ENCODE measurements at regions not wholly inside any gene's neighbourhood (a gene's known extent, or its start where the extent isn't known, plus 50 kb on each side); places are given as distances from the start of the nearest gene placed in this dataset.

DNA sequence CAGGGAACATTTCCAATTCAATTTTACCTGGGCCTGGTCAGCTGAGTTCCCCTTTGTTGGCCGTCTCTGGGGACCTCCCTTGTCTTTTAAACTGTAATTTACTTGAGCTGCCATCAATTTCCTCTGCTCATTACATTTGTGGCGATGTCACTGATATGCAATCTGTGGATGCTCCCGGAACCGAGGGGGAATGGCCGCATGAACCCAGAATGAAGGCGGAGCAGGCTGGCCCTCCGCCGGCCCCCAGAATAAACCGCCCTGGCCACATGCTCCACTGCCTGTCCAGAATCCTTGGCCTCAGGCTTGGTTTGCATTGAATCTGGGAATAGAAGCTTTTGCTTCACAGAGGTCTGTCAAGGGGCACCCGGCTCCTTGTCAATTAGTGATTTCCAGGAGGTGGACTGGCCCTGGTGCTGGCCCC lies 276.8 kb downstream of the TEX29 start:
- no peak for DNase-seq

GRCh38 chr13:111597618-111598017 lies 277.2 kb downstream of the TEX29 start:
- DNase-seq = no peak

DNA sequence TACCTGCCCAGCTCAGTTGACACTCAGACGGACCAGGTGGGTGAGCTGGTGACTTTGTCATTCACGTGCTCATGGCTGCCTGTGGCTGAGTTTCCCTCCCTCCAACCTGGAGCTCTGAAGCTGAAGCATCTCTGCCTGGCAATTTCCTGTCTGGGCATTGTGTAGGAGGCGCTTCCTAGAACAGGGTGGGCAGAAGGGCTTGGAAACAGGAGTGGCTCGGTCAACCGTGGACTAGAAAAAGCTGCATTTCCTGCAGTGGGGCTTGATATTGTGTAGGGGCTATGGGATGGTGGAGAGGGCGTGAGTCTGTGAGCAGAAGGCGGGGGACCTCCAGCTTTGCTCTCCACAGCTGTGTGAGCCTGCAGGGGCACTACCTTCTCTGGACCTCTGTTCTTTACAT lies 278.3 kb downstream of the TEX29 start:
- DNase-seq = no peak

DNA sequence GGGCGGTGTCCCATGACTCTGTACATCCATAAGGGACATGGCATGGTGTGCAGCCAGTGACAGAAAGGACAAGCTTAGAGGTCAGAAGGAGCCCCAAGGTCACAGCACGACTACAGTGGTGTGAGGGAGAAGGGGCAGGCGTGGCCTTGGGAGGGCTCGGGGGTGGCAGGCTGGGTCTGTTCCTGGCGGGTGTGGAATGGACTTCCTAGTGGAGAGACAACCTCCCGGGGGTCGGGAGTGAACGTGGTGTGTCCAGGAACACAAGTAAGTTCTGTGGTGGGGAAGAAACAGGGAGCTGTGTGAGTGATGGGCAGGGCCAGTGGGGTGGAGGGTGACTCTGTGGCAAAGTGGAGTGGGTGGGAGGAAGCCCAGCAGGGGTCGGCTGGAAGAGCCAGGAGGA lies 279.3 kb downstream of the TEX29 start:
- no peak for DNase-seq

- DNase-seq = no peak
Measured at GRCh38 chr13:111602874-111603273, 282.4 kb downstream of the TEX29 start.

DNA sequence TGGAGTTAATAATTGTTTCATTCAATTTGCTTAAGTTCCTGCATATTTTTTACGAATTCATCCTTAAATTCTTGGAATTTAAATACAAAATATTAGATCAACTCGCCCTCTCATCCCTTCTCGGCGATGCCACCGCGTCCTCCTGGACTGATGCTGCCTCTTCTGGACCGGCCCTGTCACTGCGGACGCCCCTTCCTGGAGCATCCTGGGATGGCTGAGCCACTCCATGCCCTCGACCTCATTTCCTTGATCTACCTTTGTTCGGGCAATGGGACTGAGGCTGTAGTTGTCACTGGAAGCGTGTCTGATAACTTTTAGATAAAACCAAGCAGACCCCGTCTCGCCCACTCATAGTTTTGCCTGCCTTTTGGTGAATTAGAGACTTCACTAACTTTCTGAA lies 283.7 kb downstream of the TEX29 start:
- DNase-seq = no peak

- DNase-seq = no peak
Measured at GRCh38 chr13:111608556-111608955, 288.1 kb downstream of the TEX29 start.

DNA sequence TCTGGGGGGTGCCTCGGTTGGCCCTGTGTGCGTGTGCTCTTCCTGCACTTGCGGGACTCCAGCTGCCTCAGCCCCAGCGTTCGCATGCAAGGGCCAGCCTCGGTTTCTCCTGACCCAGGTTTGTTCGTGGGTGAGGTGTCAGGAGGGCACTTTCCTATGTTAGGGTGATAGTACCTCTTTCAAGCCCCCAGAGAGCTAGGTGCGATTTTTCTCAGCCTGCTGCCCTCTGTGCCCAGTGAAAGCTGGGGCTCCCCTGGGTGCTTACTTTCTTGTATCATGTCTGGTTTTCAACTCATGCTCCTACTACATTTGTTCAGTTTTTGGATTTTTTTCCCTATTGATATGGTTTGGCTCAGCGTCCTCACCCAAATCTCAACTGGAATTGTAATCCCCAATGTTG lies 289.2 kb downstream of the TEX29 start:
- DNase-seq = no peak

DNA sequence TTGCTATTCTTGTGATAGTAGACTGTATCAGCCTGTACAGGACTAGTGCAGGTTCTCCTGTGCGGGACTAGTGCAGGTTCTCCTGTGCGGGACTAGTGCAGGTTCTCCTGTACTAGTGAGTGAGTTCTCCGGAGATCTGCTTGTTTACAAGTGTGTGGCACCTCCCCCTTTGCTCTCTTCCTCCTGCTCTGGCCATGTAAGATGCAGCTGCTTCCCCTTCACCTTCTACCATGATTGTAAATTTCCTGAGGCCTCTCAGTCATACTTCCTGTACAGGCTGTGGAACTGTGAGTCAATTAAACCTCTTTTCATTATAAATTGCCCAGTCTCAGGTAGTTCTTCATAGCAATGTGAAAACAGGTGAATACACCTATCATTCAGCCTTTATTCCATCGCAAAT lies 289.6 kb downstream of the TEX29 start:
- no peak for DNase-seq

DNA sequence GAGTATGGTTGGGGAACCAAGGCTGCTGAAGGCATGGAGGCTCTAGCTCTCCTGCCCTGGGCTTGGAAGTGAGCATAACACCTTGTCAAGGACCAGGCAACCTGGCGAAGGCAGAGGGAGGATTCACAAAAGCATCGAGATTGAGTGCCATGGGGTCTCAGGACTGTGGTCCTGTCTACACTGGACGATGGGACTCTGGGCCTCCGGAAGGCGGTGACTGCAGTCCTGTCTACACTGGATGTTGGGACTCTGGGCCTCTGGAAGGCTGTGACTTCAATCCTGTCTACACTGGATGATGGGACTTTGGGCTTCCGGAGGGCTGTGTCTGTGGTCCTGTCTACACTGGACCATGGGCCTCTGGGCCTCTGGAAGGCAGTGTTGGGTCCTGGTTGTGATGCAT lies 290.4 kb downstream of the TEX29 start:
- DNase-seq = no peak

DNA sequence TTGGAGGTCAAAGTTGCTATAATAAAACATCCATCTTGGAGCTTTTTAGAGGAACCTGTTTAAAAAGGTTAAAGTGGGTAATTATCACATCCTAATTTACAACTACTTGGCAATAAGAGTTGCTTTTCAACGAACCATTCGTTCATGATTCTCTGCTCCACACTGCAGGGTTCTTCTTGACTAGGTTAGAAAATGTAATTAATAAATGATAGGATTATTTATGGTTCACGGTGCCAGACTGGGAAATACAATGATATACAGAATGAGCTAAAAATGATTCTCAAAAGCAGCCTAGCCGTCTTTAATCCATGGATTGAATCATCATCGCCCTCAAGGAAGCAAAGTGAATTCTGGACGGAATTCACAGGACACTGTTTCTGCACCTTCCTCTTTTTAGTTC lies 291.2 kb downstream of the TEX29 start:
- DNase-seq = no peak

GRCh38 chr13:111612886-111613285 lies 292.4 kb downstream of the TEX29 start:
- DNase-seq = no peak

GRCh38 chr13:111614009-111614408 lies 293.6 kb downstream of the TEX29 start:
- no peak for DNase-seq

GRCh38 chr13:111614613-111615012 lies 294.2 kb downstream of the TEX29 start:
- DNase-seq = no peak

DNA sequence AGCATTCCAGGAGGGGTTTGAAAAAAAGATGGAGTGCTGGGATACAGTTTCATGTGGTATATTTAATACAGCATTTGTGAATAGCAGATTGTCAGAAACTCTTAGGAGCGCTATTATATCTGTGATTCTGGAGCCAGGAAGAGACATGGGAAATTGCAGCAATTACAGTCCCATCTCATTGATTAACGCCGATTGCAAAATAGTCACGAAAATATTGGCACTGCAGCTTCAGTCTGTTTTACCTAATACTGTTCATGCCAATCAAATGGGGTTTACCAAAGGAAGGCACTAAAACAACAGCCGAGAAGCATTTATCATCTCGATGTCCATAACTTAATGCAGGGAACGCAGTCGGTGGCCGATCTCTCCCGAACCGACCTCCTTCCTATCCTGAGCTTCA lies 295.8 kb downstream of the TEX29 start:
- no peak for DNase-seq

DNA sequence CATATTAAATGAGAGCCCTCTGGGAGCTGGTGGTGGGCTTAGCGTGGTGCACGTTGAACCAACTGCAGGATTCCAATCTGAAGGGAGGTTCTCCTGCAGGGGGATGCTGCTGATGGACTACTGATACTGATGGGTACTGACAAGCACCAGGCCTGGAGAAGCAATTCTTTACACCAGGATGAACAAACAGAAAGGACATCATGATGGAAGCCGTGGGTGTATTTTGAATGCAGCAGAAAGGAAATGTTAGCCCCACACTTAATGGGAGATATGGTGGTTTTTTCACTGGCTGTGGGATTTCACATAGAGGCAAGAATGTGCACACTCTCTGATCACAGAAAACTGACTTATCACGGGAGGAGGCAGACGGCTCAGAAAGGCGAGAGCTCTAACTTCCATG lies 299.7 kb downstream of the TEX29 start:
- DNase-seq = peak; percentile 93

- DNase-seq = no peak
Measured at GRCh38 chr13:111620586-111620985, 300.1 kb downstream of the TEX29 start.

DNA sequence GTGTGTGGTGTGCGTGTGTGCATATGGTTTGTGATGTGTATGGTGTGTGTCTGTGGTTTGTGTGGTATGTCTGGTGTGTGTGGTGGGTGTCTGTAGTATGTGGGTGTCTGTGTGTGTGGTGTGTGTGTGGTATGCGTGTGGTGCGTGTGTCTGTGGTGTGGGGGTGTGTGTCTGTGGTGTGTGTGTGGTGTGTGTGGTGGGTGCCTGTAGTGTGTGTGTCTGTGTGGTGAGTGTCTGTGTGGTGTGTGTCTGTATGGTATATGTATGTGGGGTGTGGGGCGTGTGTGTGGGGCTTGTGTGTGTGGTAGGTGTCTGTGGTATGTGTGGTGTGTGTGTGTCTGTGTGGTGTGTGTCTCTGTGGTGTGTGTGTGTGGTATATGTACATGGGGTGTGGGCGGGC lies 300.7 kb downstream of the TEX29 start:
- no peak for DNase-seq

GRCh38 chr13:111622051-111622531 lies 301.6 kb downstream of the TEX29 start:
- DNase-seq = no peak

DNA sequence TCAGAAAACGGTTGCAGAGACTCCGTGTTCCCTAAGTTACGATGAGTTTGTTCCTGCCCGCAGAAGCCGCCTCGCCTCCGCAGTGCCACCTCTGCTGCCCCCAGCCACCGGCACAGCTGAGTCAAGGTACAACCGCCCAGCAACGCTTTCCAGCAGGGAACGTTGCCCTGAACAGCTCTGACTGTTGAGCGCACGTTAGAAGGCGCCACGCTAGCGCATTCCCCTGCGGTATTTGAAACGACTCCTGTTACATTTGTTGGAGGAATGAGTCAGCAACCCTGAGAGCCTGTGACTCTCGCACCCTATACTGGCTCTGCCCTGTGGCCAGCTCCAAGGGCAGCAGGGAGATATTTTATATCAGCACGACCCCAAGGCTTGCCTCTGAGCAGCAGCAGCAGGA lies 302.8 kb downstream of the TEX29 start:
- DNase-seq = no peak

GRCh38 chr13:111623743-111624505 lies 303.5 kb downstream of the TEX29 start:
- no peak for DNase-seq

GRCh38 chr13:111625526-111626315 lies 305.3 kb downstream of the TEX29 start:
- no peak for DNase-seq

GRCh38 chr13:111626371-111627305 lies 306.2 kb downstream of the TEX29 start:
- DNase-seq = no peak
